IMR-90 (cell line): ENCODE measurements at regions not wholly inside any gene's neighbourhood (a gene's known extent, or its start where the extent isn't known, plus 50 kb on each side); places are given as distances from the start of the nearest gene placed in this dataset.

Experiments used
- ATAC-seq: fragments of 200-7000 bp; cut with Tn5 transposase; 2 replicates; pipeline ENCODE4 v1.9.1; 2020; ENCODE audit warnings: low read depth, mild to moderate bottlenecking, moderate library complexity
- BruUV-seq: library from RNA; stranded (reverse); fragments of 400-500 nt; replicated peaks from 2 replicates; lab custom pipeline; 2021; lab: Mats Ljungman, UMichigan
- CTCF ChIA-PET: fragments of 300-600 bp; formaldehyde crosslinking; extraction: SDS; loops from one replicate; lab custom pipeline; 2021; ENCODE audit warnings: antibody characterized with exemption; lab: Yijun Ruan, JAX
- POLR2A ChIA-PET: fragments of 300-600 bp; sonication (Branson Sonifier 250); formaldehyde crosslinking; loops from one replicate; lab custom pipeline; 2022; ENCODE audit warnings: antibody characterized with exemption; ENCODE audit not compliant: unreplicated experiment; lab: Charles Lee
- DNase-seq: peaks from one replicate; pipeline ENCODE4 v3.0.0; 2013
- H2AFZ ChIP-seq: replicated peaks from 2 replicates; pipeline ENCODE3; 2013; ENCODE audit warnings: low read length, mild to moderate bottlenecking; ENCODE audit not compliant: poor library complexity
- H2AK5ac ChIP-seq: 2 replicates; pipeline ENCODE4 v1.6.1; 2013; ENCODE audit warnings: low read depth, low read length, inconsistent platforms
- H2AK9ac ChIP-seq: replicated peaks from 2 replicates; pipeline ENCODE3; 2013; ENCODE audit warnings: mild to moderate bottlenecking, low read depth, low read length, moderate library complexity; ENCODE audit not compliant: poor library complexity
- H2BK120ac ChIP-seq: 2 replicates; pipeline ENCODE4 v1.6.1; 2013; ENCODE audit warnings: low read depth, low read length, inconsistent platforms
- H2BK15ac ChIP-seq: 3 replicates; pipeline ENCODE4 v1.6.1; 2013; ENCODE audit warnings: low read depth, low read length, inconsistent platforms
- H2BK20ac ChIP-seq: 2 replicates; pipeline ENCODE4 v1.6.1; 2013; ENCODE audit warnings: low read depth, mild to moderate bottlenecking, inconsistent platforms, low read length, moderate library complexity
- H2BK5ac ChIP-seq: 2 replicates; pipeline ENCODE4 v1.6.1; 2013; ENCODE audit warnings: mild to moderate bottlenecking, low read depth, low read length, inconsistent platforms; ENCODE audit not compliant: poor library complexity, severe bottlenecking
- H3K14ac ChIP-seq: replicated peaks from 2 replicates; pipeline ENCODE4 v1.6.1; 2013; ENCODE audit warnings: low read depth, low read length, inconsistent platforms
- H3K18ac ChIP-seq: 2 replicates; pipeline ENCODE4 v1.6.1; 2013; ENCODE audit warnings: low read depth, low read length, control low read depth
- H3K23ac ChIP-seq: 2 replicates; pipeline ENCODE4 v1.6.1; 2013; ENCODE audit warnings: low read depth, low read length, inconsistent platforms
- H3K27ac ChIP-seq: 2 replicates; pipeline ENCODE4 v1.5.1; 2013; ENCODE audit warnings: mild to moderate bottlenecking, control low read depth, low read length; ENCODE audit not compliant: insufficient read depth
- H3K27me3 ChIP-seq: 2 replicates; pipeline ENCODE4 v1.6.1; 2013; ENCODE audit warnings: low read length; ENCODE audit not compliant: control insufficient read depth, insufficient read depth
- H3K36me3 ChIP-seq: 2 replicates; pipeline ENCODE4 v1.6.1; 2013; ENCODE audit warnings: low read length, mixed read lengths; ENCODE audit not compliant: control insufficient read depth, insufficient read depth
- H3K4ac ChIP-seq: 2 replicates; pipeline ENCODE4 v1.6.1; 2013; ENCODE audit warnings: low read depth, low read length, inconsistent platforms
- H3K4me1 ChIP-seq: 2 replicates; pipeline ENCODE4 v1.6.1; 2013; ENCODE audit warnings: low read length, mixed read lengths; ENCODE audit not compliant: control insufficient read depth, insufficient read depth
- H3K4me2 ChIP-seq: 2 replicates; pipeline ENCODE4 v1.6.1; 2013; ENCODE audit warnings: low read depth, mild to moderate bottlenecking, control low read depth, low read length, moderate library complexity
- H3K4me3 ChIP-seq: 2 replicates; pipeline ENCODE4 v1.5.1; 2013; ENCODE audit warnings: low read depth, mild to moderate bottlenecking, control low read depth, low read length, moderate library complexity; ENCODE audit not compliant: insufficient read depth
- H3K56ac ChIP-seq: 2 replicates; pipeline ENCODE4 v1.6.1; 2013; ENCODE audit warnings: low read length, inconsistent platforms; ENCODE audit not compliant: insufficient read depth; ENCODE audit errors: extremely low read depth
- H3K79me1 ChIP-seq, 2 experiments: 2 replicates each; pipeline ENCODE4 v1.6.1; 2013; ENCODE audit warnings: low read length in 2 of 2, inconsistent platforms in 1 of 2, low read depth in 1 of 2
- H3K9ac ChIP-seq: 2 replicates; pipeline ENCODE4 v1.6.1; 2013; ENCODE audit warnings: low read depth, low read length, control low read depth
- H3K9me1 ChIP-seq: 2 replicates; pipeline ENCODE4 v1.6.1; 2013; ENCODE audit warnings: low read length, inconsistent platforms; ENCODE audit not compliant: insufficient read depth
- H3K9me3 ChIP-seq: 2 replicates; pipeline ENCODE4 v1.6.1; 2013; ENCODE audit warnings: low read length; ENCODE audit not compliant: control insufficient read depth, insufficient read depth
- H4K20me1 ChIP-seq: 2 replicates; pipeline ENCODE4 v1.6.1; 2013; ENCODE audit warnings: low read length, inconsistent platforms; ENCODE audit not compliant: insufficient read depth
- H4K5ac ChIP-seq: 2 replicates; pipeline ENCODE4 v1.6.1; 2013; ENCODE audit warnings: mild to moderate bottlenecking, low read depth, low read length, control low read depth
- H4K8ac ChIP-seq, 2 experiments: 2 replicates each; pipeline ENCODE4 v1.6.1; 2013; ENCODE audit warnings: low read depth in 2 of 2, low read length in 2 of 2, control low read depth in 1 of 2, inconsistent platforms in 1 of 2
- H4K91ac ChIP-seq: 2 replicates; pipeline ENCODE4 v1.6.1; 2013; ENCODE audit warnings: low read depth, low read length, inconsistent platforms; ENCODE audit not compliant: insufficient read depth
- CHD1 ChIP-seq: IDR thresholded peaks from 2 replicates; pipeline ENCODE4 v1.6.1; 2012; ENCODE audit warnings: low read depth, low read length, improper control_type of control experiment
- MAFK ChIP-seq: IDR thresholded peaks from 2 replicates; pipeline ENCODE4 v1.6.1; 2012; ENCODE audit warnings: low read depth, low read length, improper control_type of control experiment
- MAZ ChIP-seq: IDR thresholded peaks from 2 replicates; pipeline ENCODE4 v1.6.1; 2012; ENCODE audit warnings: low read depth, mild to moderate bottlenecking, low read length, improper control_type of control experiment, moderate library complexity, borderline replicate concordance
- MXI1 ChIP-seq: IDR thresholded peaks from 2 replicates; pipeline ENCODE4 v1.6.1; 2012; ENCODE audit warnings: low read depth, mild to moderate bottlenecking, low read length, moderate library complexity, borderline replicate concordance
- NFE2L2 ChIP-seq: fragments of 150-350 bp; IDR thresholded peaks from 2 replicates; pipeline ENCODE4 v1.6.1; 2016; ENCODE audit warnings: low read depth, mild to moderate bottlenecking, low read length
- POLR2A ChIP-seq: IDR thresholded peaks from 2 replicates; pipeline ENCODE4 v1.6.1; 2012; ENCODE audit warnings: mild to moderate bottlenecking, low read depth, low read length
- RCOR1 ChIP-seq: IDR thresholded peaks from 2 replicates; pipeline ENCODE4 v1.6.1; 2012; ENCODE audit warnings: mild to moderate bottlenecking, low read length, improper control_type of control experiment; ENCODE audit not compliant: insufficient replicate concordance
- RFX5 ChIP-seq: IDR thresholded peaks from 2 replicates; pipeline ENCODE4 v1.8.0; 2012; ENCODE audit warnings: low read depth, mild to moderate bottlenecking, low read length, moderate library complexity
- USF2 ChIP-seq: fragments of 150-350 bp; IDR thresholded peaks from 2 replicates; pipeline ENCODE4 v1.6.1; 2017; ENCODE audit warnings: mild to moderate bottlenecking, antibody characterized with exemption, low read length, low read depth
- WGBS, 2 experiments: methylation state at CpG; one replicate each; pipeline versions ENCODE4 v1.1.5 to v1.1.7; 2013; ENCODE audit warnings: missing lambda C conversion rate in 2 of 2; ENCODE audit not compliant: insufficient read length in 1 of 2; ENCODE audit errors: extremely low coverage in 2 of 2; 5-methylcytosine and 5-hydroxymethylcytosine counted together
- dilution Hi-C: fragments of 300-500 bp; cut with HindIII; formaldehyde crosslinking; loops from one replicate; pipeline ENCODE4 v1.14.3; 2018; ENCODE audit warnings: low sequenced_read_pairs; ENCODE audit not compliant: unreplicated experiment
- in situ Hi-C: fragments of 300-500 bp; cut with MboI; formaldehyde crosslinking; loops from 3 replicates; pipeline ENCODE4 v1.14.3; 2019; ENCODE audit warnings: low sequenced_read_pairs, inconsistent platforms, mixed read lengths
- intact Hi-C: fragments of 100-400 bp; cut with micrococcal nuclease; formaldehyde crosslinking; loops from 2 replicates; pipeline ENCODE4 v1.10.0; 2022
- TF ChIP-seq, protein P1 (sequence below): conservative IDR thresholded peaks from 2 replicates; pipeline ENCODE4 v1.5.1; 2012; ENCODE audit warnings: mild to moderate bottlenecking, low read depth, low read length, improper control_type of control experiment

GRCh38 chrX:34863906-34864305 is 78.7 kb upstream of the FAM47B start:
- Histone ChIP-seq H3K18ac (no peak overlapping the region), H2BK5ac (no peak overlapping the region), H4K8ac (no peak overlapping the region), H3K9ac (no peak overlapping the region), H3K4me3 (no peak overlapping the region), H2BK20ac (no peak overlapping the region), H3K27me3 (no peaks in the 10 kb centered on the region), H2BK15ac (no peak overlapping the region), H2AK9ac (no peak overlapping the region), H3K4me1 (peaks cover 3% of the 10 kb centered on the region; the same call in 1 of the 2 replicates), H3K79me1 (no peaks in the 10 kb centered on the region), H3K4me2 (no peak overlapping the region), H3K9me3 (no peaks in the 10 kb centered on the region), H3K23ac (no peak overlapping the region), H3K9me1 (no peaks in the 10 kb centered on the region), H4K5ac (no peak overlapping the region), H3K36me3 (no peaks in the 10 kb centered on the region), H2AFZ (no peak overlapping the region), H3K14ac (no peak overlapping the region), H2AK5ac (no peak overlapping the region), H3K27ac (no peak overlapping the region), H3K56ac (no peak overlapping the region), H3K4ac (no peak overlapping the region), H4K20me1 (no peaks in the 10 kb centered on the region), H2BK120ac (no peak overlapping the region), H4K91ac (no peak overlapping the region)
- intact Hi-C loops (no loop called here), dilution Hi-C loops (no loop called here), in situ Hi-C loops (no loop called here)
- WGBS, 2 experiments, result no CpG with 5 or more reads among the region's 2 CpGs
- no peak for TF ChIP-seq NFE2L2
- TF ChIP-seq RCOR1, result no peak
- no peak for TF ChIP-seq MAFK
- no peak for TF ChIP-seq RFX5
- TF ChIP-seq MAZ, result no peak
- no peak for TF ChIP-seq CHD1
- no peak for TF ChIP-seq MXI1
- no peak for TF ChIP-seq USF2
- TF ChIP-seq POLR2A, result no peak
- TF ChIP-seq, protein P1, sequence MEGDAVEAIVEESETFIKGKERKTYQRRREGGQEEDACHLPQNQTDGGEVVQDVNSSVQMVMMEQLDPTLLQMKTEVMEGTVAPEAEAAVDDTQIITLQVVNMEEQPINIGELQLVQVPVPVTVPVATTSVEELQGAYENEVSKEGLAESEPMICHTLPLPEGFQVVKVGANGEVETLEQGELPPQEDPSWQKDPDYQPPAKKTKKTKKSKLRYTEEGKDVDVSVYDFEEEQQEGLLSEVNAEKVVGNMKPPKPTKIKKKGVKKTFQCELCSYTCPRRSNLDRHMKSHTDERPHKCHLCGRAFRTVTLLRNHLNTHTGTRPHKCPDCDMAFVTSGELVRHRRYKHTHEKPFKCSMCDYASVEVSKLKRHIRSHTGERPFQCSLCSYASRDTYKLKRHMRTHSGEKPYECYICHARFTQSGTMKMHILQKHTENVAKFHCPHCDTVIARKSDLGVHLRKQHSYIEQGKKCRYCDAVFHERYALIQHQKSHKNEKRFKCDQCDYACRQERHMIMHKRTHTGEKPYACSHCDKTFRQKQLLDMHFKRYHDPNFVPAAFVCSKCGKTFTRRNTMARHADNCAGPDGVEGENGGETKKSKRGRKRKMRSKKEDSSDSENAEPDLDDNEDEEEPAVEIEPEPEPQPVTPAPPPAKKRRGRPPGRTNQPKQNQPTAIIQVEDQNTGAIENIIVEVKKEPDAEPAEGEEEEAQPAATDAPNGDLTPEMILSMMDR, result no peak
- ATAC-seq (no peak), DNase-seq (no peak)
- CTCF ChIA-PET, result no interaction called here
- no TSS peak for BruUV-seq
- POLR2A ChIA-PET, result no interaction called here
